GM12864 (cell line): ENCODE measurements at regions not wholly inside any gene's neighbourhood (a gene's known extent, or its start where the extent isn't known, plus 50 kb on each side); places are given as distances from the start of the nearest gene placed in this dataset.
A peak's percentile ranks its signal among the peaks of the same experiment; 100 is the strongest.

Source experiments
- DNase-seq: peaks from one replicate; pipeline ENCODE4 v3.0.0-alpha.2; 2011; ENCODE audit warnings: low read depth
- H3K4me3 ChIP-seq: 2 replicates; pipeline ENCODE4 v1.5.1; 2011; ENCODE audit warnings: mild to moderate bottlenecking, low read depth, low read length, control low read depth
- CTCF ChIP-seq: IDR thresholded peaks from 2 replicates; pipeline ENCODE4 v1.5.1; 2011; ENCODE audit warnings: low read depth, mild to moderate bottlenecking, moderate library complexity, low read length, control low read depth, inconsistent platforms; ENCODE audit errors: missing control alignments

- no peak for DNase-seq
- H3K4me3 ChIP-seq, result no peak overlapping the region
- no peak for TF ChIP-seq CTCF
These were observed 76.4 kb upstream of the PRMT6 start for GRCh38 chr1:106980121-106980520.

GRCh38 chr1:106984801-106985200 is 71.7 kb upstream of the PRMT6 start:
- no peak overlapping the region for H3K4me3 ChIP-seq
- no peak for DNase-seq
- TF ChIP-seq CTCF, result no peak

GRCh38 chr1:106986603-106987002 is 69.9 kb upstream of the PRMT6 start:
- DNase-seq, result no peak
- no peak for TF ChIP-seq CTCF
- H3K4me3 ChIP-seq, result no peak overlapping the region

- peak; percentile 52 for DNase-seq
- no peak for TF ChIP-seq CTCF
- no peak overlapping the region for H3K4me3 ChIP-seq
These were observed 60.5 kb upstream of the PRMT6 start for GRCh38 chr1:106995970-106996369.

- DNase-seq, result no peak
- H3K4me3 ChIP-seq, result no peak overlapping the region
- no peak for TF ChIP-seq CTCF
These were observed 58.0 kb upstream of the PRMT6 start for GRCh38 chr1:106998431-106999002.

GRCh38 chr1:107000902-107001301 is 55.6 kb upstream of the PRMT6 start:
- no peak for TF ChIP-seq CTCF
- no peak for DNase-seq
- H3K4me3 ChIP-seq, result no peak overlapping the region

- no peak overlapping the region for H3K4me3 ChIP-seq
- no peak for TF ChIP-seq CTCF
- DNase-seq, result no peak
These were observed 52.5 kb upstream of the PRMT6 start for GRCh38 chr1:107003972-107004371.
